ENCODE measurements at regions not wholly inside any gene's neighbourhood (a gene's known extent, or its start where the extent isn't known, plus 50 kb on each side); places are given as distances from the start of the nearest gene placed in this dataset.
"Not testable (repeated sequence)": the region's sequence is repeated elsewhere in the genome, so short reads cannot be mapped to it uniquely, and the experiment has no call there.

- no peak for ATAC-seq
- DNase-seq, result no peak
Measured at GRCh38 chr1:208717525-208717924, 473.3 kb upstream of the PLXNA2 start.

GRCh38 chr1:208722592-208722991, 478.4 kb upstream of the PLXNA2 start:
- DNase-seq (no peak), ATAC-seq (no peak)

GRCh38 chr1:208724079-208724478, 479.9 kb upstream of the PLXNA2 start:
- no peak for DNase-seq
- no peak for ATAC-seq

- ATAC-seq, result no peak
- DNase-seq, result no peak
Measured at GRCh38 chr1:208728815-208729214, 484.6 kb upstream of the PLXNA2 start.

GRCh38 chr1:208731981-208732821, 488.0 kb upstream of the PLXNA2 start:
- ATAC-seq (no peak), DNase-seq (no peak)

- no peak for DNase-seq
Measured at GRCh38 chr1:208737161-208737560, 493.0 kb upstream of the PLXNA2 start.

GRCh38 chr1:208737922-208738321, 493.7 kb upstream of the PLXNA2 start:
- ATAC-seq (no peak), DNase-seq (no peak)

More at GRCh38 chr1:208737161-208737560, 493.0 kb upstream of the PLXNA2 start:
- no peak for ATAC-seq

GRCh38 chr1:208739636-208740035, 495.5 kb upstream of the PLXNA2 start:
- DNase-seq, ATAC-seq: not testable (repeated sequence)

- DNase-seq (no peak), ATAC-seq (no peak)
Measured at GRCh38 chr1:208741296-208741695, 497.1 kb upstream of the PLXNA2 start.

GRCh38 chr1:208743361-208743760, 499.2 kb upstream of the PLXNA2 start:
- no peak for DNase-seq
- ATAC-seq, result no peak

GRCh38 chr1:208747979-208748378, 503.8 kb upstream of the PLXNA2 start:
- no peak for ATAC-seq
- no peak for DNase-seq

GRCh38 chr1:208748387-208749165, 504.4 kb upstream of the PLXNA2 start:
- ATAC-seq (no peak), DNase-seq (no peak)

GRCh38 chr1:208756339-208756981, 512.3 kb upstream of the PLXNA2 start:
- DNase-seq, result no peak

GRCh38 chr1:208757846-208758245, 513.7 kb upstream of the PLXNA2 start:
- ATAC-seq, result no peak
- no peak for DNase-seq

More at GRCh38 chr1:208756339-208756981, 512.3 kb upstream of the PLXNA2 start:
- ATAC-seq, result no peak

GRCh38 chr1:208759255-208759654, 515.1 kb upstream of the PLXNA2 start:
- ATAC-seq (no peak), DNase-seq (no peak)

GRCh38 chr1:208763971-208764370, 519.8 kb upstream of the PLXNA2 start:
- DNase-seq (no peak), ATAC-seq (no peak)

- ATAC-seq (no peak), DNase-seq (no peak)
Measured at GRCh38 chr1:208766832-208767231, 522.6 kb upstream of the PLXNA2 start.

GRCh38 chr1:208767816-208768215, 523.6 kb upstream of the PLXNA2 start:
- ATAC-seq (no peak), DNase-seq (no peak)

- ATAC-seq (no peak), DNase-seq (no peak)
Measured at GRCh38 chr1:208772891-208773290, 528.7 kb upstream of the PLXNA2 start.

GRCh38 chr1:208775841-208776240, 531.7 kb upstream of the PLXNA2 start:
- no peak for ATAC-seq
- no peak for DNase-seq

GRCh38 chr1:208778417-208778816, 534.2 kb upstream of the PLXNA2 start:
- DNase-seq (no peak), ATAC-seq (no peak)

GRCh38 chr1:208781391-208782045, 537.3 kb upstream of the PLXNA2 start:
- DNase-seq (no peak), ATAC-seq (no peak)
